HepG2 (cell line): ENCODE measurements at regions not wholly inside any gene's neighbourhood (a gene's known extent, or its start where the extent isn't known, plus 50 kb on each side); places are given as distances from the start of the nearest gene placed in this dataset.

ENCODE experiments used
- ASH2L ChIP-seq: fragments of 300-600, 200-600 bp; sonication (generic); IDR thresholded peaks from 2 replicates; pipeline ENCODE4 v1.7.0; 2017; ENCODE audit warnings: low read depth, mild to moderate bottlenecking, moderate library complexity, mixed read lengths, low read length; ENCODE audit not compliant: insufficient read length
- FIP1L1 ChIP-seq: fragments of 200-400 bp; formaldehyde crosslinking; IDR thresholded peaks from 2 replicates; pipeline ENCODE4 v1.6.1; 2018; ENCODE audit warnings: low read depth, mild to moderate bottlenecking, low read length, moderate library complexity, borderline replicate concordance; ENCODE audit not compliant: insufficient read depth
- HHEX ChIP-seq: IDR thresholded peaks from 2 replicates; pipeline ENCODE4 v1.6.1; 2016; ENCODE audit warnings: control low read depth
- IKZF1 ChIP-seq: fragments of 450-650 bp; IDR thresholded peaks from 2 replicates; pipeline ENCODE4 v1.7.1; 2016
- KLF12 ChIP-seq: sonication (generic); formaldehyde crosslinking; IDR thresholded peaks from 2 replicates; pipeline ENCODE4 v1.4.0; 2020; ENCODE audit warnings: missing genetic modification reagents, borderline replicate concordance
- MEF2D ChIP-seq: sonication (generic); formaldehyde crosslinking; IDR thresholded peaks from 2 replicates; pipeline ENCODE4 v1.5.1; 2020; ENCODE audit warnings: mild to moderate bottlenecking, missing genetic modification reagents
- NFYB ChIP-seq: sonication (generic); formaldehyde crosslinking; IDR thresholded peaks from 2 replicates; pipeline ENCODE4 v1.4.0; 2020; ENCODE audit warnings: missing genetic modification reagents
- SALL1 ChIP-seq: sonication (generic); formaldehyde crosslinking; IDR thresholded peaks from 2 replicates; pipeline ENCODE4 v1.8.0; 2022; ENCODE audit warnings: mild to moderate bottlenecking, missing genetic modification reagents
- SIX1 ChIP-seq: sonication (generic); formaldehyde crosslinking; IDR thresholded peaks from 2 replicates; pipeline ENCODE4 v1.4.0; 2020; ENCODE audit warnings: missing genetic modification reagents, borderline replicate concordance
- SMAD3 ChIP-seq: sonication (generic); formaldehyde crosslinking; IDR thresholded peaks from 2 replicates; pipeline ENCODE4 v1.4.0; 2020; ENCODE audit warnings: missing genetic modification reagents
- TEAD3 ChIP-seq: optimal IDR thresholded peaks from 2 replicates; pipeline ENCODE3; 2016; ENCODE audit warnings: borderline replicate concordance
- ZMYM2 ChIP-seq: sonication (generic); formaldehyde crosslinking; IDR thresholded peaks from 2 replicates; pipeline ENCODE4 v1.8.0; 2022; ENCODE audit warnings: mild to moderate bottlenecking, missing genetic modification reagents
- ZNF235 ChIP-seq: sonication (generic); formaldehyde crosslinking; IDR thresholded peaks from 2 replicates; pipeline ENCODE4 v1.8.1; 2023; ENCODE audit warnings: mild to moderate bottlenecking, missing genetic modification reagents, borderline replicate concordance
- ZNF543 ChIP-seq: sonication (generic); formaldehyde crosslinking; IDR thresholded peaks from 2 replicates; pipeline ENCODE4 v1.4.0; 2020; ENCODE audit warnings: mild to moderate bottlenecking, missing genetic modification reagents
- ZNF547 ChIP-seq: sonication (generic); formaldehyde crosslinking; IDR thresholded peaks from 2 replicates; pipeline ENCODE4 v1.5.1; 2020; ENCODE audit warnings: mild to moderate bottlenecking, missing genetic modification reagents
- ZNF792 ChIP-seq: IDR thresholded peaks from 2 replicates; pipeline ENCODE4 v1.6.1; 2016
- ZSCAN21 ChIP-seq: sonication (generic); formaldehyde crosslinking; IDR thresholded peaks from 2 replicates; pipeline ENCODE4 v1.8.0; 2022; ENCODE audit warnings: mild to moderate bottlenecking, missing genetic modification reagents, moderate library complexity, borderline replicate concordance
- TF ChIP-seq, protein P1 (sequence below): sonication (generic); formaldehyde crosslinking; IDR thresholded peaks from 2 replicates; pipeline ENCODE4 v1.8.0; 2022; ENCODE audit warnings: missing genetic modification reagents, low read depth, mild to moderate bottlenecking, borderline replicate concordance
- TF ChIP-seq, protein P2 (sequence below), 2 experiments: IDR thresholded peaks; 2 replicates each; pipeline ENCODE4 v1.6.1; 2011 to 2012; ENCODE audit warnings: low read length in 2 of 2, borderline replicate concordance in 1 of 2, low read depth in 1 of 2, mild to moderate bottlenecking in 1 of 2, moderate library complexity in 1 of 2
- TF ChIP-seq, protein P3 (sequence below): sonication (generic); formaldehyde crosslinking; IDR thresholded peaks from 2 replicates; pipeline ENCODE4 v1.5.0; 2020; ENCODE audit warnings: mild to moderate bottlenecking, low read depth, missing genetic modification reagents, borderline replicate concordance
- TF ChIP-seq, protein P4 (sequence below): sonication (generic); formaldehyde crosslinking; IDR thresholded peaks from 2 replicates; pipeline ENCODE4 v1.4.0; 2020; ENCODE audit warnings: missing genetic modification reagents
- TF ChIP-seq, protein P5 (sequence below): sonication (generic); formaldehyde crosslinking; IDR thresholded peaks from 2 replicates; pipeline ENCODE4 v1.4.0; 2020; ENCODE audit warnings: missing genetic modification reagents, borderline replicate concordance

DNA sequence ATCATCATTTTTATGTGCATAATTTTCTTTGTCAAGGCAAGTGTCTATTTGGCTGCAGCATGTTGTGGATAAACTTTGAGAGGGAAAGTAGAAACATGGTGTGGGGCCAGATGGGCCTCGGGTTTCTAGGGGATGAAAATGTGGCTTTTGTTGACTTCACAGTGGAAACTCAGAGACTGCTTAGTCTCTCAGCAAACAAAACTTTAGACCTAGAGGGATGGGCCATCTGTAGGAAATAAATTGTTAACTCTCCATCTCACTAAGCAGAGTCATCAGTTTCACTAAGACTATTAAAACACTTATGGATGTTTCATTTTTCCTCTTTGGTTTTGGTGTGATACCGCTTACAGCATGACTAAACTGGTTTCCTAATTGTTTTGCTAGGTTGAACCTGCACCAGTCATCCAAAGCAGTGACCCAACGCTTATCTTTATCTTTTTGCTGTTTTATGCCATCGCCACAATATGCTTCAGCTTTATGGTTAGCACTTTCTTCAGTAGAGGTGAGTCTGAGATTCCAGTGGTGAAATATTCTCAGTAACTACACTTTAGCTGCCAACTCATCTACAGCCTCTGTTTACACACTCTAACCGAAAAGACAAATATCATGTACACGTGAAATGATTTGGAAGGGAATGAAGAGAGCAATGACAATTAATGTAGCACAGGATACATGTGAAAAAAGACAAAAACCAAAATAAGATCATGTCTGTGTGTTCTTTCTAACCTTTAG lies 60.6 kb upstream of the CRYM start (continued):
- TF ChIP-seq, protein P1, sequence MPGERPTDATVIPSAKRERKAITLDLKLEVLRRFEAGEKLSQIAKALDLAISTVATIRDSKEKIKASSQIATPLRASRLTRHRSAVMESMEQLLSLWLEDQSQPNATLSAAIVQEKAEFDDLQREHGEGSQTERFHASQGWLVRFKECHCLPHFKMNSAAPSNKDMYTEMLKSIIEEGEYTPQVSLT (CRISPR knock-in tag) = no peak
- TF ChIP-seq MEF2D = no peak; the same call in 1 of the 2 replicates
- TF ChIP-seq NFYB (CRISPR knock-in tag) = no peak
- TF ChIP-seq ZNF543 = 0 out of 2 replicates have a peak, but pooled peaks have one; percentile 54
- TF ChIP-seq SALL1 (CRISPR knock-in tag) = peak; percentile 38; the same call in 1 of the 2 replicates
- 0 out of 2 replicates have a peak, but pooled peaks have one; percentile 61 for TF ChIP-seq KLF12 (CRISPR knock-in tag)
- TF ChIP-seq ASH2L = peak; percentile 20
- TF ChIP-seq TEAD3 (CRISPR knock-in tag) = peak; percentile 3
- no peak for TF ChIP-seq SMAD3 (CRISPR knock-in tag)
- TF ChIP-seq ZSCAN21 (CRISPR knock-in tag) = no peak
- TF ChIP-seq SIX1 (CRISPR knock-in tag) = peak; percentile 68; the same call in 1 of the 2 replicates
- no peak for TF ChIP-seq FIP1L1
- TF ChIP-seq IKZF1 = no peak
- no peak for TF ChIP-seq ZNF235
- TF ChIP-seq ZNF547 (CRISPR knock-in tag) = no peak
- TF ChIP-seq ZNF792 (CRISPR knock-in tag) = peak; percentile 99
- no peak for TF ChIP-seq HHEX (CRISPR knock-in tag)
- TF ChIP-seq, protein P2, sequence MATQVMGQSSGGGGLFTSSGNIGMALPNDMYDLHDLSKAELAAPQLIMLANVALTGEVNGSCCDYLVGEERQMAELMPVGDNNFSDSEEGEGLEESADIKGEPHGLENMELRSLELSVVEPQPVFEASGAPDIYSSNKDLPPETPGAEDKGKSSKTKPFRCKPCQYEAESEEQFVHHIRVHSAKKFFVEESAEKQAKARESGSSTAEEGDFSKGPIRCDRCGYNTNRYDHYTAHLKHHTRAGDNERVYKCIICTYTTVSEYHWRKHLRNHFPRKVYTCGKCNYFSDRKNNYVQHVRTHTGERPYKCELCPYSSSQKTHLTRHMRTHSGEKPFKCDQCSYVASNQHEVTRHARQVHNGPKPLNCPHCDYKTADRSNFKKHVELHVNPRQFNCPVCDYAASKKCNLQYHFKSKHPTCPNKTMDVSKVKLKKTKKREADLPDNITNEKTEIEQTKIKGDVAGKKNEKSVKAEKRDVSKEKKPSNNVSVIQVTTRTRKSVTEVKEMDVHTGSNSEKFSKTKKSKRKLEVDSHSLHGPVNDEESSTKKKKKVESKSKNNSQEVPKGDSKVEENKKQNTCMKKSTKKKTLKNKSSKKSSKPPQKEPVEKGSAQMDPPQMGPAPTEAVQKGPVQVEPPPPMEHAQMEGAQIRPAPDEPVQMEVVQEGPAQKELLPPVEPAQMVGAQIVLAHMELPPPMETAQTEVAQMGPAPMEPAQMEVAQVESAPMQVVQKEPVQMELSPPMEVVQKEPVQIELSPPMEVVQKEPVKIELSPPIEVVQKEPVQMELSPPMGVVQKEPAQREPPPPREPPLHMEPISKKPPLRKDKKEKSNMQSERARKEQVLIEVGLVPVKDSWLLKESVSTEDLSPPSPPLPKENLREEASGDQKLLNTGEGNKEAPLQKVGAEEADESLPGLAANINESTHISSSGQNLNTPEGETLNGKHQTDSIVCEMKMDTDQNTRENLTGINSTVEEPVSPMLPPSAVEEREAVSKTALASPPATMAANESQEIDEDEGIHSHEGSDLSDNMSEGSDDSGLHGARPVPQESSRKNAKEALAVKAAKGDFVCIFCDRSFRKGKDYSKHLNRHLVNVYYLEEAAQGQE (IDR thresholded peaks at IDR 0.05; ENCODE audit: borderline replicate concordance in 1 of 2, low read depth in 1 of 2, low read length in 2 of 2) = no peak
- TF ChIP-seq, protein P3, sequence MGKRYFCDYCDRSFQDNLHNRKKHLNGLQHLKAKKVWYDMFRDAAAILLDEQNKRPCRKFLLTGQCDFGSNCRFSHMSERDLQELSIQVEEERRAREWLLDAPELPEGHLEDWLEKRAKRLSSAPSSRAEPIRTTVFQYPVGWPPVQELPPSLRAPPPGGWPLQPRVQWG (CRISPR knock-in tag) = no peak
- no peak for TF ChIP-seq ZMYM2 (CRISPR knock-in tag)
- TF ChIP-seq, protein P4, sequence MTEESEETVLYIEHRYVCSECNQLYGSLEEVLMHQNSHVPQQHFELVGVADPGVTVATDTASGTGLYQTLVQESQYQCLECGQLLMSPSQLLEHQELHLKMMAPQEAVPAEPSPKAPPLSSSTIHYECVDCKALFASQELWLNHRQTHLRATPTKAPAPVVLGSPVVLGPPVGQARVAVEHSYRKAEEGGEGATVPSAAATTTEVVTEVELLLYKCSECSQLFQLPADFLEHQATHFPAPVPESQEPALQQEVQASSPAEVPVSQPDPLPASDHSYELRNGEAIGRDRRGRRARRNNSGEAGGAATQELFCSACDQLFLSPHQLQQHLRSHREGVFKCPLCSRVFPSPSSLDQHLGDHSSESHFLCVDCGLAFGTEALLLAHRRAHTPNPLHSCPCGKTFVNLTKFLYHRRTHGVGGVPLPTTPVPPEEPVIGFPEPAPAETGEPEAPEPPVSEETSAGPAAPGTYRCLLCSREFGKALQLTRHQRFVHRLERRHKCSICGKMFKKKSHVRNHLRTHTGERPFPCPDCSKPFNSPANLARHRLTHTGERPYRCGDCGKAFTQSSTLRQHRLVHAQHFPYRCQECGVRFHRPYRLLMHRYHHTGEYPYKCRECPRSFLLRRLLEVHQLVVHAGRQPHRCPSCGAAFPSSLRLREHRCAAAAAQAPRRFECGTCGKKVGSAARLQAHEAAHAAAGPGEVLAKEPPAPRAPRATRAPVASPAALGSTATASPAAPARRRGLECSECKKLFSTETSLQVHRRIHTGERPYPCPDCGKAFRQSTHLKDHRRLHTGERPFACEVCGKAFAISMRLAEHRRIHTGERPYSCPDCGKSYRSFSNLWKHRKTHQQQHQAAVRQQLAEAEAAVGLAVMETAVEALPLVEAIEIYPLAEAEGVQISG (CRISPR knock-in tag) = peak; percentile 62
- TF ChIP-seq, protein P5, sequence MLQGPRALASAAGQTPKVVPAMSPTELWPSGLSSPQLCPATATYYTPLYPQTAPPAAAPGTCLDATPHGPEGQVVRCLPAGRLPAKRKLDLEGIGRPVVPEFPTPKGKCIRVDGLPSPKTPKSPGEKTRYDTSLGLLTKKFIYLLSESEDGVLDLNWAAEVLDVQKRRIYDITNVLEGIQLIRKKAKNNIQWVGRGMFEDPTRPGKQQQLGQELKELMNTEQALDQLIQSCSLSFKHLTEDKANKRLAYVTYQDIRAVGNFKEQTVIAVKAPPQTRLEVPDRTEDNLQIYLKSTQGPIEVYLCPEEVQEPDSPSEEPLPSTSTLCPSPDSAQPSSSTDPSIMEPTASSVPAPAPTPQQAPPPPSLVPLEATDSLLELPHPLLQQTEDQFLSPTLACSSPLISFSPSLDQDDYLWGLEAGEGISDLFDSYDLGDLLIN (CRISPR knock-in tag) = no peak
